ENCODE measurements at regions not wholly inside any gene's neighbourhood (a gene's known extent, or its start where the extent isn't known, plus 50 kb on each side); places are given as distances from the start of the nearest gene placed in this dataset.

- no peak for ATAC-seq
Measured at GRCh38 chr13:80126389-80127068, 214.4 kb downstream of the SPRY2 start.

GRCh38 chr13:80123945-80124344 is 217.0 kb downstream of the SPRY2 start:
- ATAC-seq, result no peak

GRCh38 chr13:80121038-80121437 is 219.9 kb downstream of the SPRY2 start:
- ATAC-seq, result no peak

DNA sequence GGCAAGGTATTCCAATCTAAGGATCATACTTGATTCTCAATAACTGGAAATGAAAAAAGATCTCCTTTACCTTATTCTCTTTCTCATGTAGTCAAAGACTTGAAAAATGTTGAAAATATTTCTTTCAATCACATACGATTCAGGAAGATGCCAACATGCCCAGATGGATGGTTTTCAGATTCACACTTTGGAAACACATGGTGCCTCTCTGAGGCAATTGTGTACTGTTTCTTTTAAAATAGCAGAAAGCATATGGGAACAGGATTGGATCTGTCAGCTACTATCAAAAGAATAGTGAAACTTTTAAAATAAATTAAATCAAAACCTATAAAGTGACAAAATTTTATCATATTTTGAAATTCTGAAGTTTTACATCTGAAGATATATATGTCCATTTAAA is 222.4 kb downstream of the SPRY2 start:
- ATAC-seq, result no peak

- ATAC-seq, result no peak
Measured at GRCh38 chr13:80118099-80118498, 222.8 kb downstream of the SPRY2 start.

DNA sequence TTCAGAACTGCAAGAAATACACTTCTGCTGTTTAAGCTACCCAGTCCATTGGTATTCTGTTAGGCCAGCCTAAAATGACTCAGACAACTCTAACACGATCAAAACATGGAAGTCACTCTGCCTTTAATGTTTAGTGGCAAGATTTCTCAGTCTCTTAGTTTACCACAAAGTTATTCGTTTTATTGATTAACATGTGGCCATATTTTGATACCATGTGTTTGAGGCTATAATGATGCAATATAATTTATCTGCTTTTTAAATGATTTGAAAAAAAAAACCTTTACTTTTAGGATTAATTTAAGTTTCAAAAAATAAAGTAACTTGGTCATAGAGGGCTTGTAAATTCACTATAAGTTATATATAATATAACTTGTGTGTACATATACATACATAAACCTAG is 223.4 kb downstream of the SPRY2 start:
- ATAC-seq, result no peak

DNA sequence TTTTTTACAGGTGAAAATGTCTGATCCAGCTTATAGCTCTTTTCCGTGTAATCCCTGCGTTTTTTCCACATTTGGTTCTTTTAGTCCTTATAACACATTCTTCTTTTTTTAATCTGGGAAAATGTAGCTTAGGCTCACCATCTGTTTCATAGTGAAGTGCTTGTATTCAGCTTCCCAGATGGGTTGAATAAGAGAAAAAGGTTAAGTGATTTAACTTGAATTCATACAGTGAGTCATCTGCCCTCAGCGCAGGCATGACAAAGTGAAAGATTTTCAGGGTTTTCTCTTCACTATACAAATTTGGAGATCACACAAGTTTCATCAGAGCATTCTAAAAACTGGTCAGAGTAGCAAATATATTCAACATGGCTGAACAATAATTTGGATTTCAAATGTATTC is 224.8 kb downstream of the SPRY2 start:
- no peak for ATAC-seq

DNA sequence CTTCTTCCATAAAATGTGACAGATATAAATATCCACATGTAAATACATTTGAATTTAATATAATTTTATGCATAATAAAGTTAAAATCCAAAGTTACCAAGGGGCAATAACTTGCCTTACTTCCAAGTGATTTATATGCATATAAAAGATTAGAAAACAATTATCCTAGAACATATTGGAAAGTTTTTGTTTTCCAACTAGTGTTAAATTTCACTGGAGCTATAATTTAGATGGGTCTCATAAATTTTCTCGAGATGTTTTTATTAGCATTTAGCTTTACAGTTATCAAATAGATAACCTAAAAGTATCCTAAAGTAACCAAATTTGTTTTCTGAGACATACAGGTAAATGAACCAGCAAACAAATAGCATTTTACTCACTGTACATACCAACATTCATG is 225.3 kb downstream of the SPRY2 start:
- ATAC-seq, result no peak

DNA sequence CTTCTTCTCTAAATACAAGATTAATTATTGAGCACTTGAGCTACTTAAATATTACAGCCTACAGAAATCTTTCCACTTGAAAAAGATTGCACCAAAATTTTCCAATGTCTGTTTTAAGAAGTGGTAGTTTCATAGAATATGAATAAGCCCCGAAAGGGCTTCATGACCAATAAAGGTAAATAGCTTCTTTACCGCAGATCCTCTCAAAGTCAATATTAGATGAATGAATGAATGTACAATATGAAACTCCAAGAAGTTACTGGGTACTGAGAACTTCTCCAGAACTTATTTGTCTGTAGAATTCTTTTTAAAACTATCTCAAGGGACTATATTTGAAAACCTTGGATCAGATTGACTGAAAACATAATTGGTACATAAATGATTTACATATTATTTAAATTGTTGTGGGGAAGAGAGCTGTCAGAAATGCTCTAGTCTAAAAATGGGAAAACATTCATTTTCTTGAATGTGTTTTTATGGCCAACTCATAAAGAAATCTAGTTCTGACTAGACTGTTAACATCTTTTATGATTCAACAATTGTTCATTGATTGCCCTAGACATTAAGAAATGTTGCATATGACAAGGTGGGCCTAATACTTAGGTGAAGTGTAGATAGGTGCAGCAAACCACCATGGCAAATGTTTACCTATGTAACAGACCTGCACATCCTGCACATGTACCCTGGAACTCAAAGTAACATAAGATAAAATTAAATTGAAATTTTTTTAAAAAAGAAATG is 227.0 kb downstream of the SPRY2 start:
- ATAC-seq, result no peak

GRCh38 chr13:80109303-80109702 is 231.6 kb downstream of the SPRY2 start:
- ATAC-seq, result no peak

- ATAC-seq, result no peak
Measured at GRCh38 chr13:80105350-80105749, 235.6 kb downstream of the SPRY2 start.

DNA sequence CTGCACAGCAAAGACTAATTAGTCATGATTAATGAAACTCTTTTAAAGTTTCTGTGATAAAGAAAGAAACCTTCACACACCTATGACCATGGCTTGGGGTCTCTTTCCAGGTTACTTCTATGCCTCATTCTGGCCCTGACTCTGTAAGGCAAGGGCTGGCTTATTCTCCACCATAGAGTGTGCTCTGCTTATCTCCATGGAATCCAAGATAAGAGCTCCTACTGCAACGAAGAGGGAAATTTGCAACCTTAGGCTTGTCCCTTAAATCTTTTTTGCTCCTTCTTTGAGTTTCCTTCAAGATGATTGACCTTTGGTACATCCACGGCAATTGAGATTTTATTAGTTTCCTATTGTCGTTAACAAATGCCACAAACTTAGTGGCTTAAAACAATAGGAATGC is 239.9 kb downstream of the SPRY2 start:
- ATAC-seq, result no peak

GRCh38 chr13:80100636-80101035 is 240.3 kb downstream of the SPRY2 start:
- no peak for ATAC-seq

DNA sequence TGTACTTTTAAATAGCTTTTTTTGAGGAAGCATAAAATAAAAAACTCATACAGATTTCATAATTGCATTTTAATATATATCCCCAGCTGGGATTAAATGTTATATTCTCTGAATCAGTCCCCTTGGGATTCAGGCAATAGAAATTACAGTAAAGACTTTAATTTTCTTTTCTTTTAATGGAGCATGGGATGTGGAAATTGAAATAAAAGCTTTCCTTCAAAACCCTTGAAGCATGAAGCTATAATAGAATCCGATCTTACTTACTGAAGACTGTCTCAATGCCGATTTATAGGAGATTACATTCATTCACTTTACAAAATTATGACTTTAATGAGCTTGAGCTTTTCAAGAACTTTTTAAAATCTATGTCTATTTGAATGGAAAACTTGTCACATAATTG is 243.4 kb downstream of the SPRY2 start:
- ATAC-seq, result no peak

GRCh38 chr13:80096383-80096782 is 244.5 kb downstream of the SPRY2 start:
- no peak for ATAC-seq

DNA sequence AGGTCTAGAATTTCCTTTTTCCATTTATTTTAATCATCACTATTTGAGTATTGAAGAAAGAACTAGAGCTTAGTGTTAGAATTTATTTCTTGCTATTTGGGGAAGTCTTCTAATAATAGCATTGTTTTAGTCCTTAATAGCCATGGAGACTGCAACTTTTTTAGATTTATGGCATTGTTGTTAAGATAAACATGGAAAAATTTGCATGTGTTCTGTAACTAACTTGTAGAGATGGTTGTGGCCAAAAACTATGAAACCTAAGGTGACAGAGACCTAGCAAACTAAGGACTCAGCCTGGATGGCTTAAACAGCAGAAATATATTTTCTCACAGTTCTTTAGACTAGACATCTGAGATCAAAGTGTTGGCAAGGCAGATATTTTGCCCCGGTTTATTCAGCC is 246.4 kb downstream of the SPRY2 start:
- no peak for ATAC-seq

DNA sequence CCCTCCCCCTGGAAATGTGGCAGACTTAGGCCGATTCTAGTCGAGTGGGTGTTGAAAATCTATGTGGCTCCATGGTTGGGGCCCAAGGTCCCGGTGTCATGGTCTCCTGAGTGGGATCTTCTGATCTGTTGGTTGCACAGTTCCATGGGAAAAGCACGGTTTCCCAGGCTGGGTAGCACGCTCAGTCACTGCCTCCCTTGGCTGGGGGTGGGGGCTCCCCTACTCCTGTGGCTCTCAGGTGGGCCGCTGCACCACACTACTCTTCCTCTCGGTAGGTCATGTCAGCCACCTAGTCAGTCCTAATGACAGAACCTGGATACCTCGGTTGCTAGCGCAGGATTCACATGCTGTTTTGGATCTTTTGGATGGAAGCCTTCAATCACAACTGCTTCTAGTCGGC is 247.0 kb downstream of the SPRY2 start:
- ATAC-seq, result no peak

- no peak for ATAC-seq
Measured at GRCh38 chr13:80086304-80086721, 254.6 kb downstream of the SPRY2 start.

DNA sequence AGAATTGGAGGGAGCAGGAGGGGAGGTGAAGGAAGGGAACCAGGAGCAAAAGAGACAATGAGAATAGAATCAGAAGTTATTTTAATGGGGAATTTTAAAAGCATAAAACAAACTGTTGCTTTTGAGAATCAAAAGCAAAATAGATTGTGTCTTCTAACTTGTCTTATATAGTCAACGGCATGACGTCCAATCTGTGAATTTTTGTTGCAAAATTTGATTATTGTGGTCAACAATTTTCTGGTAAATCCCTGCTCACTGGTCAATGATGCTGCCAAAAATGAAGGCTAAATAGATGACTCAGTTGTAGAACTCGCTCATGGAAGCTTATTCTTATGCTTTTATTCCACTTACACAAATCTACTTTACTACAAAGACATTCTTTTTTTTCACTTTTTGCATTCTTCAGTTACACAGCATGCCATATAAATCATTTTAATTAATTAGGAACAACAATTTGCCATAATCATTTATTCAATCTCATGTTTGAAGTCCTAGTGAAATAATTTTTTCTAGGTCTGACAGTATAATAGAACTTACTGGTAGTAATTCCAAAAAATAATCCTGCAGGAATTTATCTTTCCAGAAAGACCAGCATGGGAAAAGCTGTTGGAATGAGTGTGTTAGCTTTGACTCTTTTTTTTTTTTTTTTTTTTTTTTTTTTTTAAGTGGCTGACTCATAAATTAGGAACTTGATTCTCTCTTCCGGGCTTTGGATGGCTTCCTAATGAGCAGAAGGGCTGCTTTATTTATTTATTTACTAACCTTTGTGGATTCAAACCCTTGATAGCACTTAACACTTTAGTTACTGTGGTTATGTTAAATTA is 256.9 kb downstream of the SPRY2 start:
- no peak for ATAC-seq

DNA sequence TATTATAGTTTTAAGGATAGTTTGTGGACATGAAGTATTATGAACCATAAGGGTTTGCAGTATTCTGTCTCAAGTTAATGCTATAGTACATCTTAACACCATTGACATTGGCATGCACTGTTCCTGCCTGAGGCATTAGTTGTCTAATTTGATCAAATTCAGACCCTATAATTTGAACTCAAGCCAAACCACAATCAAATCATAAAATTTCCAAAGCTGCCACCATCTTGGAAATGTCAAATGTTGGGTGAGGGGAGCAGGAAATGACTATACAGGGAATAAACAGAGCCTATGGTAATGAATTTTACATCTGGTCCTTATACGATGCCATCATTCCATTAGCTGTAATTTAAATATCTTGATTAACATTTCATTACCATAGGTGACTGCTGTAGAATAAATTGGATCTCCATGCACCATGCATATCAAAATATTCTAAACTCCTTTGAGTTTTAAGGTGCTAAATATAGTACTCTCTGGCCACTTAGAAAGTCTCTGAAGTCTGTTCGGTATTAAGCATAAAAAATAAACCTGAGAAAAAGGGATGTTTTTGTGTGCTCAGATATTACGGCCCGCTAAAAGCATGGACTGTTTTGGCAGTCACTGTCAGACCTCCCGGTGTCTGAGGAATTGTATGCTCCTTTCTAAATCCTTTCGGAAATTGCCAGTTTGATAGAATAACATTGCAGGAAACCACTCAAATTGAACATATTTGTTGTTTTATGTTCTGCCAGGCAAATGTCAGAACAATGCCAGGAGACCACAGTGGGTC is 257.7 kb downstream of the SPRY2 start:
- ATAC-seq, result no peak

DNA sequence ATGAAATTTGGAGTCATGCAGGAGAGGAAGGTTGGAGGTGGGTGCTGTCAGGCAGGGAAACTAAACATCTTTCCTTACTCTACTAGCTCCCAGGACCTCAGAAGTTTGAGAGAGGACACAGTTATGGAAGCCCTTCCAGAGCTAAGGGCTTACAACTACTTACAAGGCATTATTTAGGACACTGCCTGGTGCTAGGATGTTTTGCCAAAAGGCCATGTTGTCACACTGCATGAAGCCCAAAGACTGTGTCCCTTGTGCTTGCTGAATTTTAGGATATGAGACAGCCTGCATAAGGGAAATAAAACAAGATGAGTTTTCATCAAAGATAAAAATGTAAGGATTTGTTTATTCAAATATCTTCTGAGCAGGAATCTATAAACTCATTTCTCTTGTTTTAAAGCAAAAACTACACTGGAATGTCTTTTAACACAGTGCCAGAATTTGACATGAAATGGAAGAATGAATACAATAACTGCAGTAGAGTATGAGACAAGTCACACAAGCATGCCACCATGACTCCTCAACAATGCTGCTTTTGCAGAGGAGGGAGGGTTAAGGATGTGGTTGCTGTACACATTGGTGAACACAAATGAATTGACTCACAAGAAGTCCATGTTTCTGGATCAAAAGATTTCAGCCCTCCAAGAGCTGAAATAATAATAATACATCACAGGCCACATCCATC is 258.4 kb downstream of the SPRY2 start:
- no peak for ATAC-seq

GRCh38 chr13:80074811-80075210 is 266.1 kb downstream of the SPRY2 start:
- ATAC-seq, result no peak

All from activated CD4-positive, CD25-positive, alpha-beta regulatory T cell treated with anti-CD3 and anti-CD28 coated beads, Interleukin-2, amount 50 U/mL, for 24 hours (primary cell).